GM12878 (cell line): ENCODE measurements at regions not wholly inside any gene's neighbourhood (a gene's known extent, or its start where the extent isn't known, plus 50 kb on each side); places are given as distances from the start of the nearest gene placed in this dataset.

Experiments used
- ATAC-seq: fragments of 200-7000 bp; cut with Tn5 transposase; 3 replicates; pipeline ENCODE4 v1.9.1; 2020; ENCODE audit warnings: mild to moderate bottlenecking, moderate library complexity
- BruUV-seq: library from RNA; stranded (reverse); fragments of 400-500 nt; replicated peaks from 2 replicates; lab custom pipeline; 2021; lab: Mats Ljungman, UMichigan
- CTCF ChIA-PET: fragments of 300-600 bp; sonication (Branson Sonifier 250); formaldehyde crosslinking; extraction: SDS; loops from one replicate; lab custom pipeline; 2021; ENCODE audit warnings: inconsistent platforms; lab: Yijun Ruan, JAX
- POLR2A ChIA-PET: fragments of 350-600 bp; formaldehyde crosslinking; extraction: SDS; loops from one replicate; lab custom pipeline; 2021; ENCODE audit warnings: inconsistent platforms; lab: Charles Lee
- RAD21 ChIA-PET: fragments of 300-600 bp; sonication (Branson Sonifier 250); formaldehyde crosslinking; loops from one replicate; lab custom pipeline; 2023; ENCODE audit warnings: antibody characterized with exemption; ENCODE audit not compliant: unreplicated experiment; lab: Charles Lee
- SMC1A ChIA-PET: fragments of 300-600 bp; sonication (Branson Sonifier 250); formaldehyde crosslinking; loops from one replicate; lab custom pipeline; 2023; ENCODE audit not compliant: unreplicated experiment, uncharacterized antibody; lab: Charles Lee
- DNase-seq: peaks from one replicate; pipeline ENCODE4 v3.0.0-alpha.2; 2011; ENCODE audit warnings: low read depth, low spot score
- FAIRE-seq: peaks from 3 replicates; lab custom pipeline; 2011; peaks lifted over from hg19 to GRCh38; lab: Jason Lieb, UNC
- H2AFZ ChIP-seq: 2 replicates; pipeline ENCODE4 v1.6.0; 2011; ENCODE audit warnings: low read depth, low read length, control low read depth; ENCODE audit not compliant: control insufficient read depth
- H3K27ac ChIP-seq: 2 replicates; pipeline ENCODE4 v1.5.1; 2011; ENCODE audit warnings: control low read depth; ENCODE audit not compliant: control insufficient read depth, insufficient read depth
- H3K27me3 ChIP-seq, 2 experiments: replicated peaks in 1 of 2; 2 replicates each; pipeline versions ENCODE4 v1.6.0 to v1.6.1; 2011; ENCODE audit warnings: low read length in 1 of 2; ENCODE audit not compliant: control insufficient read depth in 2 of 2, insufficient read depth in 2 of 2
- H3K36me3 ChIP-seq, 2 experiments: 2 replicates each; pipeline ENCODE4 v1.5.1; 2011; ENCODE audit warnings: low read length in 1 of 2; ENCODE audit not compliant: control insufficient read depth in 2 of 2, insufficient read depth in 2 of 2
- H3K4me1 ChIP-seq: 2 replicates; pipeline ENCODE4 v1.6.1; 2011; ENCODE audit warnings: mild to moderate bottlenecking, low read length, moderate library complexity, mixed read lengths; ENCODE audit not compliant: control insufficient read depth, insufficient read depth
- H3K4me2 ChIP-seq: 2 replicates; pipeline ENCODE4 v1.6.0; 2011; ENCODE audit warnings: control low read depth; ENCODE audit not compliant: control insufficient read depth, insufficient read depth
- H3K4me3 ChIP-seq: fragments of 200-600 bp; sonication (generic); 2 replicates; pipeline ENCODE4 v1.5.1; 2016
- H3K79me2 ChIP-seq: 2 replicates; pipeline ENCODE4 v1.6.0; 2011; ENCODE audit warnings: low read length; ENCODE audit not compliant: control insufficient read depth, insufficient read depth
- H3K9ac ChIP-seq: 2 replicates; pipeline ENCODE4 v1.8.0; 2011; ENCODE audit warnings: low read length, control low read depth, mixed read lengths; ENCODE audit not compliant: control insufficient read depth, insufficient read depth
- H3K9me3 ChIP-seq: replicated peaks from 3 replicates; pipeline ENCODE4 v1.5.1; 2011; ENCODE audit warnings: mild to moderate bottlenecking, low read length; ENCODE audit not compliant: control insufficient read depth, insufficient read depth
- H4K20me1 ChIP-seq: 2 replicates; pipeline ENCODE4 v1.6.0; 2011; ENCODE audit not compliant: control insufficient read depth, insufficient read depth
- CBX5 ChIP-seq: sonication (generic); IDR thresholded peaks from 2 replicates; pipeline ENCODE4 v1.6.1; 2016; ENCODE audit warnings: low read depth, moderate library complexity, mild to moderate bottlenecking, inconsistent platforms
- EGR1 ChIP-seq, 2 experiments: IDR thresholded peaks; 1 replicate in 1 of 2; 2 replicates in 1 of 2; pipeline ENCODE4 v1.6.1; 2011 to 2012; ENCODE audit warnings: low read depth in 2 of 2, low read length in 2 of 2, borderline replicate concordance in 1 of 2, mild to moderate bottlenecking in 1 of 2, moderate library complexity in 1 of 2
- MEF2B ChIP-seq: fragments of 450-650 bp; IDR thresholded peaks from 2 replicates; pipeline ENCODE4 v1.6.1; 2018; ENCODE audit warnings: mild to moderate bottlenecking, moderate library complexity; ENCODE audit not compliant: partially characterized antibody, poor library complexity, severe bottlenecking
- MTA3 ChIP-seq: IDR thresholded peaks from 2 replicates; pipeline ENCODE4 v1.6.1; 2012; ENCODE audit warnings: low read length, inconsistent platforms, borderline replicate concordance
- NBN ChIP-seq: fragments of 450-650 bp; IDR thresholded peaks from 2 replicates; pipeline ENCODE4 v1.6.1; 2016
- NFIC ChIP-seq: IDR thresholded peaks from 2 replicates; pipeline ENCODE4 v1.6.1; 2012; ENCODE audit warnings: low read depth, mild to moderate bottlenecking, inconsistent platforms, low read length, moderate library complexity
- PKNOX1 ChIP-seq: fragments of 450-650 bp; IDR thresholded peaks from 2 replicates; pipeline ENCODE4 v1.6.1; 2016; ENCODE audit warnings: mild to moderate bottlenecking
- POU2F2 ChIP-seq: IDR thresholded peaks from 3 replicates; pipeline ENCODE4 v1.6.1; 2011; ENCODE audit warnings: low read depth, mild to moderate bottlenecking, low read length, borderline replicate concordance
- RFX5 ChIP-seq: IDR thresholded peaks from 2 replicates; pipeline ENCODE4 v1.6.1; 2011; ENCODE audit warnings: low read depth, low read length, improper control_type of control experiment
- ZBTB40 ChIP-seq: fragments of 450-650 bp; IDR thresholded peaks from 2 replicates; pipeline ENCODE4 v1.6.1; 2016; ENCODE audit warnings: mild to moderate bottlenecking, moderate library complexity, borderline replicate concordance
- WGBS: methylation state at CpG from one replicate; pipeline ENCODE4 v1.1.6; 2016; ENCODE audit warnings: low lambda C conversion rate; ENCODE audit not compliant: insufficient replicate concordance, insufficient coverage; ENCODE audit errors: missing lambda C conversion rate; 5-methylcytosine and 5-hydroxymethylcytosine counted together
- in situ Hi-C: fragments of 300-500 bp; cut with MboI; formaldehyde crosslinking; loops from 9 replicates; pipeline ENCODE4 v1.14.3; 2018; ENCODE audit warnings: mixed read lengths
- intact Hi-C: fragments of 100-400 bp; cut with micrococcal nuclease; formaldehyde crosslinking; loops from one replicate; pipeline ENCODE4 v1.14.2; 2022; ENCODE audit not compliant: unreplicated experiment

GRCh38 chr5:107232788-107233187 lies 437.9 kb downstream of the EFNA5 start (continued):
- no peak for TF ChIP-seq PKNOX1

- no peak overlapping the region for H3K4me2 ChIP-seq
- H4K20me1 ChIP-seq: no peaks in the 10 kb centered on the region
- POLR2A ChIA-PET: no interaction called here
- 0% methylated on average over 1 of the region's 1 CpG for whole genome bisulfite sequencing
- H3K4me1 ChIP-seq: no peaks in the 10 kb centered on the region
- H3K4me3 ChIP-seq: no peak overlapping the region
- in situ Hi-C loops (no loop called here), intact Hi-C loops (no loop called here)
- H3K79me2 ChIP-seq: no peaks in the 10 kb centered on the region
- RAD21 ChIA-PET: no interaction called here
- H3K9me3 ChIP-seq: no peaks in the 10 kb centered on the region; the same call in 2 of the 3 replicates
- BruUV-seq: no TSS peak
- no peak for ATAC-seq
- no peak overlapping the region for H2AFZ ChIP-seq
- no peak overlapping the region for H3K9ac ChIP-seq
- SMC1A ChIA-PET: interaction anchor here (0.6 to 2.7 kb wide), 4 partner anchors 9 to 429 kb away, joined by 3 to 13 read pairs (median 6); no protein-coding TSS in a partner anchor
- TF ChIP-seq NBN: no peak
- no peak for TF ChIP-seq ZBTB40
- no peak for TF ChIP-seq PKNOX1
- TF ChIP-seq CBX5: no peak
- no peak for TF ChIP-seq RFX5
- TF ChIP-seq POU2F2: no peak
- TF ChIP-seq MEF2B: no peak
- no peak for TF ChIP-seq EGR1 (IDR thresholded peaks at IDR 0.05; ENCODE audit: borderline replicate concordance in 1 of 2, low read depth in 2 of 2, low read length in 2 of 2)
- no peak for TF ChIP-seq MTA3
- TF ChIP-seq NFIC: no peak
- H3K36me3 ChIP-seq: no peaks in the 10 kb centered on the region
- no peak for FAIRE-seq
- H3K27me3 ChIP-seq: no peaks in the 10 kb centered on the region
- DNase-seq: no peak
- CTCF ChIA-PET: interaction anchor here (1.1 to 5.8 kb wide), 2 partner anchors 16 to 19 kb away, joined by 3 to 53 read pairs; no protein-coding TSS in a partner anchor
- no peak overlapping the region for H3K27ac ChIP-seq
Measured at GRCh38 chr5:107232293-107232692, 438.4 kb downstream of the EFNA5 start.
